ENCODE measurements at regions not wholly inside any gene's neighbourhood (a gene's known extent, or its start where the extent isn't known, plus 50 kb on each side); places are given as distances from the start of the nearest gene placed in this dataset.

GRCh38 chr7:85669225-85669624 is 482.4 kb upstream of the SEMA3D start:
- no peak overlapping the region for H3K27ac ChIP-seq (ENCODE audit: low read depth, low read length)
- TF ChIP-seq EZH2phosphoT487 (conservative IDR thresholded peaks at IDR 0.05; ENCODE audit: low read length) (no peak), CTCF (IDR thresholded peaks at IDR 0.05; ENCODE audit: insufficient read depth, low read length, poor library complexity, severe bottlenecking) (no peak)
- H3K36me3 ChIP-seq (ENCODE audit: low read length): no peaks in the 10 kb centered on the region
- no peak overlapping the region for H3K4me2 ChIP-seq (ENCODE audit: low read depth, low read length, poor library complexity, severe bottlenecking)
- no peaks in the 10 kb centered on the region for H4K20me1 ChIP-seq (ENCODE audit: low read depth, low read length)
- H3F3A ChIP-seq (ENCODE audit: insufficient read depth): no peaks in the 10 kb centered on the region
- no peak overlapping the region for H3K4me3 ChIP-seq (ENCODE audit: insufficient read depth, low read length, poor library complexity, severe bottlenecking)
- no peak overlapping the region for H3K9ac ChIP-seq (ENCODE audit: low read length)
- no peaks in the 10 kb centered on the region for H3K27me3 ChIP-seq (ENCODE audit: low read length)
- no peaks in the 10 kb centered on the region for H3K9me2 ChIP-seq (replicated peaks; ENCODE audit: insufficient read depth, low read length)
- no peaks in the 10 kb centered on the region for H3K79me2 ChIP-seq (ENCODE audit: insufficient read depth, low read length)
- no peaks in the 10 kb centered on the region for H3K9me3 ChIP-seq (ENCODE audit: insufficient read depth, low read length)
- no peak overlapping the region for H2AFZ ChIP-seq (ENCODE audit: low read depth, low read length, severe bottlenecking)

DNA sequence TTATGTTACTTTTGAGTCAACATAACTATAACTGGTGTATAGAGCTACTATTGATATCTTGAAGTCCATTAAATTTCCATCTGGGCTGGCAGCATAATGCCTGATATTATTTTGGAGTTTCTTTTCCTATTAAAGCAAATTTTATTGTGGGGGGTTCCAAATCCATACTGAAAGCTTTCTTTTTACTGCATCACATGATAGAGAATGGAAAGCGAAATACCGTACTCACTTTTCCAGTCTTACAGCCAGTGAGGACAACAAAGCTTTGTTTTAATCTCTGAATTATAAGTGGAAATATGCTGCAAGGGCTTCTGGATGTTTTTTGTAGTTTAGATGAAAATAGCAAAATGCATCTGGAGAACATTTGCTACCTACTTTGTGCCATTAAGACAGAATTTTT is 477.5 kb upstream of the SEMA3D start:
- H2AFZ ChIP-seq (ENCODE audit: low read depth, low read length, severe bottlenecking): no peak overlapping the region
- no peaks in the 10 kb centered on the region for H3K36me3 ChIP-seq (ENCODE audit: low read length)
- H3K9me3 ChIP-seq (ENCODE audit: insufficient read depth, low read length): 0 out of 2 replicates have a peak, but pooled peaks cover 4% of the 10 kb centered on the region
- no peak overlapping the region for H3K27ac ChIP-seq (ENCODE audit: low read depth, low read length)
- no peaks in the 10 kb centered on the region for H3K9me2 ChIP-seq (replicated peaks; ENCODE audit: insufficient read depth, low read length)
- H3K4me2 ChIP-seq (ENCODE audit: low read depth, low read length, poor library complexity, severe bottlenecking): no peak overlapping the region
- H3F3A ChIP-seq (ENCODE audit: insufficient read depth): no peaks in the 10 kb centered on the region
- no peaks in the 10 kb centered on the region for H4K20me1 ChIP-seq (ENCODE audit: low read depth, low read length)
- TF ChIP-seq EZH2phosphoT487 (conservative IDR thresholded peaks at IDR 0.05; ENCODE audit: low read length) (no peak), CTCF (IDR thresholded peaks at IDR 0.05; ENCODE audit: insufficient read depth, low read length, poor library complexity, severe bottlenecking) (no peak)
- H3K79me2 ChIP-seq (ENCODE audit: insufficient read depth, low read length): no peaks in the 10 kb centered on the region
- no peak overlapping the region for H3K4me3 ChIP-seq (ENCODE audit: insufficient read depth, low read length, poor library complexity, severe bottlenecking)
- H3K9ac ChIP-seq (ENCODE audit: low read length): no peak overlapping the region
- H3K27me3 ChIP-seq (ENCODE audit: low read length): no peaks in the 10 kb centered on the region

DNA sequence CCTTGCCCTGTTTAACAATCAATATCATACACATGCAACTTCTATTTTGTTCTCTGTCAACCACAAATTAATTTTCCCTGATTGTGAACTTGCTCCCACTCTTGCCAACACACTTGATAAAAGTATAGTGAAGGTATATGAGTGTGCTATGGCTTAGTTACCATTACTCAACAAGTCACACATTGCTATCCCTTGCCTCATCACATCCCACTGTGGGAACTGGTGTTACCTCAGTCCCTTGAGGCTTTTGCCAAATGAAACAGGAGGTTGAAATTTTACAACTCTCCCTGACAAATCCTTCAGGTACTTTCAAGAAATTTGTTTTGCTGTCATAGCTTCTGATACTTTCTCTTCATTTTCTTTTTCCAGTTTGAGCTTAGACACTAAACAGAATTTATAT is 472.5 kb upstream of the SEMA3D start:
- no peak overlapping the region for H3K27ac ChIP-seq (ENCODE audit: low read depth, low read length)

More for the DNA sequence above, 472.5 kb upstream of the SEMA3D start:
- Histone ChIP-seq H3K27me3 (ENCODE audit: low read length) (no peaks in the 10 kb centered on the region), H3K9ac (ENCODE audit: low read length) (no peak overlapping the region), H3K9me3 (ENCODE audit: insufficient read depth, low read length) (0 out of 2 replicates have a peak, but pooled peaks cover 4% of the 10 kb centered on the region), H2AFZ (ENCODE audit: low read depth, low read length, severe bottlenecking) (no peak overlapping the region), H3K36me3 (ENCODE audit: low read length) (no peaks in the 10 kb centered on the region), H3K9me2 (replicated peaks; ENCODE audit: insufficient read depth, low read length) (no peaks in the 10 kb centered on the region), H3K4me3 (ENCODE audit: insufficient read depth, low read length, poor library complexity, severe bottlenecking) (no peak overlapping the region), H3K4me2 (ENCODE audit: low read depth, low read length, poor library complexity, severe bottlenecking) (no peak overlapping the region), H3F3A (ENCODE audit: insufficient read depth) (no peaks in the 10 kb centered on the region), H3K79me2 (ENCODE audit: insufficient read depth, low read length) (no peaks in the 10 kb centered on the region), H4K20me1 (ENCODE audit: low read depth, low read length) (peaks cover 4% of the 10 kb centered on the region; the same call in 1 of the 2 replicates)
- TF ChIP-seq CTCF (IDR thresholded peaks at IDR 0.05; ENCODE audit: insufficient read depth, low read length, poor library complexity, severe bottlenecking) (no peak), EZH2phosphoT487 (conservative IDR thresholded peaks at IDR 0.05; ENCODE audit: low read length) (no peak)

All from SU-DHL-6 (cell line).